WTC11 (cell line): ENCODE measurements at regions not wholly inside any gene's neighbourhood (a gene's known extent, or its start where the extent isn't known, plus 50 kb on each side); places are given as distances from the start of the nearest gene placed in this dataset.
A peak's percentile ranks its signal among the peaks of the same experiment; 100 is the strongest.

Experiments used
- ATAC-seq: fragments of 200-7000 bp; cut with Tn5 transposase; 2 replicates; pipeline ENCODE4 v1.10.0; 2021; ENCODE audit warnings: mild to moderate bottlenecking, moderate library complexity
- CTCF ChIA-PET: fragments of 300-600 bp; sonication (Branson Sonifier 250); formaldehyde crosslinking; loops from one replicate; lab custom pipeline; 2021; ENCODE audit warnings: antibody characterized with exemption; lab: Charles Lee
- POLR2A ChIA-PET: fragments of 350-600 bp; sonication (Branson Sonifier 250); formaldehyde crosslinking; loops from one replicate; lab custom pipeline; 2021; ENCODE audit warnings: antibody characterized with exemption; lab: Charles Lee
- DNase-seq: peaks from one replicate; pipeline ENCODE4 v3.0.0; 2021; ENCODE audit warnings: low spot score
- H3K27ac Mint-ChIP-seq: 2 replicates; pipeline ENCODE4 v1.8.0; 2021; ENCODE audit warnings: mixed read lengths
- H3K27me3 Mint-ChIP-seq: 2 replicates; pipeline ENCODE4 v1.8.0; 2021; ENCODE audit warnings: low read depth, mild to moderate bottlenecking, moderate library complexity, mixed read lengths
- H3K36me3 Mint-ChIP-seq: 2 replicates; pipeline ENCODE4 v1.8.0; 2021; ENCODE audit warnings: mixed read lengths
- H3K4me1 Mint-ChIP-seq: 2 replicates; pipeline ENCODE4 v1.8.0; 2022; ENCODE audit warnings: mixed read lengths
- H3K4me3 Mint-ChIP-seq: 2 replicates; pipeline ENCODE4 v1.8.0; 2021; ENCODE audit warnings: mild to moderate bottlenecking, moderate library complexity, mixed read lengths
- H3K9me3 Mint-ChIP-seq: 2 replicates; pipeline ENCODE4 v1.8.0; 2021; ENCODE audit warnings: mixed read lengths
- ARID4B ChIP-seq: sonication (generic); formaldehyde crosslinking; IDR thresholded peaks from 2 replicates; pipeline ENCODE4 v1.8.0; 2023; ENCODE audit warnings: missing genetic modification reagents, mild to moderate bottlenecking, borderline replicate concordance
- ERG ChIP-seq: fragments of 250-450 bp; sonication (Bioruptor Pico); IDR thresholded peaks from 2 replicates; pipeline ENCODE4 v1.8.0; 2021; ENCODE audit warnings: mild to moderate bottlenecking
- ETV6 ChIP-seq: sonication (generic); formaldehyde crosslinking; IDR thresholded peaks from 2 replicates; pipeline ENCODE4 v1.8.1; 2022; ENCODE audit warnings: mild to moderate bottlenecking, missing genetic modification reagents
- HMGXB4 ChIP-seq: sonication (generic); formaldehyde crosslinking; IDR thresholded peaks from 2 replicates; pipeline ENCODE4 v1.8.1; 2023; ENCODE audit warnings: mild to moderate bottlenecking, moderate library complexity, missing genetic modification reagents
- JUN ChIP-seq: sonication (generic); formaldehyde crosslinking; IDR thresholded peaks from 2 replicates; pipeline ENCODE4 v1.8.0; 2023; ENCODE audit warnings: mild to moderate bottlenecking, missing genetic modification reagents
- NFE2L1 ChIP-seq: sonication (generic); formaldehyde crosslinking; IDR thresholded peaks from 2 replicates; pipeline ENCODE4 v1.8.1; 2023; ENCODE audit warnings: missing genetic modification reagents
- ZMAT4 ChIP-seq: fragments of 250-450 bp; sonication (Bioruptor Pico); IDR thresholded peaks from 2 replicates; pipeline ENCODE4 v1.9.0; 2021; ENCODE audit warnings: mild to moderate bottlenecking
- ZNF232 ChIP-seq: sonication (generic); formaldehyde crosslinking; IDR thresholded peaks from 2 replicates; pipeline ENCODE4 v1.8.0; 2022; ENCODE audit warnings: mild to moderate bottlenecking, missing genetic modification reagents
- ZNF532 ChIP-seq: fragments of 250-450 bp; sonication (Bioruptor Pico); IDR thresholded peaks from 2 replicates; pipeline ENCODE4 v1.9.0; 2021; ENCODE audit warnings: mild to moderate bottlenecking, borderline replicate concordance

GRCh38 chr10:83222300-83222699, 917.0 kb upstream of the GHITM start:
- H3K27ac Mint-ChIP-seq: no peak overlapping the region
- no peak for ATAC-seq
- TF ChIP-seq JUN (CRISPR knock-in tag): no peak
- no peak for TF ChIP-seq ZNF232
- TF ChIP-seq ERG (CRISPR knock-in tag): no peak
- no peak for TF ChIP-seq NFE2L1 (CRISPR knock-in tag)
- no peak for TF ChIP-seq ZNF532 (CRISPR knock-in tag)
- TF ChIP-seq ETV6 (CRISPR knock-in tag): no peak
- H3K4me1 Mint-ChIP-seq: peaks cover 21% of the 10 kb centered on the region
- ChIA-PET POLR2A (no interaction called here), CTCF (no interaction called here)
- H3K4me3 Mint-ChIP-seq: no peak overlapping the region
- peaks cover 2% of the 10 kb centered on the region; the same call in 1 of the 2 replicates for H3K27me3 Mint-ChIP-seq
- H3K9me3 Mint-ChIP-seq: peaks cover 7% of the 10 kb centered on the region; the same call in 1 of the 2 replicates
- no peaks in the 10 kb centered on the region for H3K36me3 Mint-ChIP-seq
- no peak for DNase-seq

GRCh38 chr10:83222832-83223742, 916.2 kb upstream of the GHITM start:
- ChIA-PET CTCF (interaction anchor here (0.8 to 1.0 kb wide), 3 partner anchors 50 to 1073 kb away, joined by 3 to 4 read pairs (median 4); no protein-coding TSS in a partner anchor), POLR2A (no interaction called here)
- H3K4me1 Mint-ChIP-seq: peaks cover 21% of the 10 kb centered on the region
- DNase-seq: peak; percentile 17
- peaks cover 2% of the 10 kb centered on the region; the same call in 1 of the 2 replicates for H3K27me3 Mint-ChIP-seq
- no peak overlapping the region for H3K27ac Mint-ChIP-seq
- H3K9me3 Mint-ChIP-seq: peaks cover 7% of the 10 kb centered on the region; the same call in 1 of the 2 replicates
- no peak for TF ChIP-seq ARID4B (CRISPR knock-in tag)
- TF ChIP-seq ETV6 (CRISPR knock-in tag): no peak
- no peak for TF ChIP-seq HMGXB4
- no peak for TF ChIP-seq ZMAT4 (CRISPR knock-in tag)
- no peaks in the 10 kb centered on the region for H3K36me3 Mint-ChIP-seq
- peak; percentile 87 for ATAC-seq
- H3K4me3 Mint-ChIP-seq: peak overlapping the region; percentile 31
